DND-41 (cell line): ENCODE measurements at regions not wholly inside any gene's neighbourhood (a gene's known extent, or its start where the extent isn't known, plus 50 kb on each side); places are given as distances from the start of the nearest gene placed in this dataset.
"Not testable (repeated sequence)": the region's sequence is repeated elsewhere in the genome, so short reads cannot be mapped to it uniquely, and the experiment has no call there.

Experiments used
- ATAC-seq: fragments of 200-7000 bp; cut with Tn5 transposase; 3 replicates; pipeline ENCODE4 v1.9.1; 2021; ENCODE audit warnings: low read depth; ENCODE audit not compliant: insufficient read depth
- DNase-seq: peaks from one replicate; pipeline ENCODE4 v3.0.0-alpha.2; 2020
- H2AFZ ChIP-seq: 2 replicates; pipeline ENCODE4 v1.6.0; 2012; ENCODE audit warnings: low read depth, low read length
- H3K27ac ChIP-seq: 2 replicates; pipeline ENCODE4 v1.5.1; 2012; ENCODE audit warnings: low read length, inconsistent platforms
- H3K27me3 ChIP-seq: fragments of 200-600 bp; sonication (generic); 2 replicates; pipeline ENCODE4 v1.6.0; 2012; ENCODE audit warnings: low read length, mild to moderate bottlenecking, inconsistent platforms; ENCODE audit not compliant: insufficient read depth, poor library complexity
- H3K36me3 ChIP-seq: 2 replicates; pipeline ENCODE4 v1.5.1; 2012; ENCODE audit warnings: low read length, inconsistent platforms; ENCODE audit not compliant: insufficient read depth
- H3K4me1 ChIP-seq: 2 replicates; pipeline ENCODE4 v1.5.1; 2012; ENCODE audit warnings: mild to moderate bottlenecking, low read length; ENCODE audit not compliant: insufficient read depth
- H3K4me2 ChIP-seq: 2 replicates; pipeline ENCODE4 v1.6.0; 2012; ENCODE audit warnings: mild to moderate bottlenecking, moderate library complexity, low read length, inconsistent platforms; ENCODE audit not compliant: insufficient read depth
- H3K4me3 ChIP-seq, 2 experiments: fragments of 200-600 bp in 1 of 2; shearing (Covaris generic) in 1 of 2; 2 replicates each; pipeline ENCODE4 v1.5.1; 2012 to 2016; ENCODE audit warnings: inconsistent platforms in 2 of 2, low read length in 2 of 2, mild to moderate bottlenecking in 2 of 2, low read depth in 1 of 2, moderate library complexity in 1 of 2
- H3K79me2 ChIP-seq: 2 replicates; pipeline ENCODE4 v1.6.0; 2012; ENCODE audit warnings: low read length, inconsistent platforms; ENCODE audit not compliant: insufficient read depth
- H3K9ac ChIP-seq: 2 replicates; pipeline ENCODE4 v1.6.0; 2012; ENCODE audit warnings: low read depth, mild to moderate bottlenecking, inconsistent platforms, low read length, moderate library complexity
- H3K9me3 ChIP-seq: 2 replicates; pipeline ENCODE4 v1.5.1; 2012; ENCODE audit warnings: low read length, moderate library complexity, mild to moderate bottlenecking, inconsistent platforms; ENCODE audit not compliant: insufficient read depth, severe bottlenecking
- H4K20me1 ChIP-seq: 2 replicates; pipeline ENCODE4 v1.6.0; 2012; ENCODE audit warnings: low read length; ENCODE audit not compliant: insufficient read depth

- H3K27me3 ChIP-seq, ATAC-seq, H3K79me2 ChIP-seq, DNase-seq, H3K9ac ChIP-seq, H3K9me3 ChIP-seq, H2AFZ ChIP-seq, H3K4me3 ChIP-seq, H3K27ac ChIP-seq, H4K20me1 ChIP-seq, H3K4me2 ChIP-seq, H3K4me1 ChIP-seq, H3K36me3 ChIP-seq: not testable (repeated sequence)
Measured at GRCh38 chr2:87325911-87326294, 304.3 kb upstream of the PLGLB1 start.

GRCh38 chr2:87326754-87327153, 305.1 kb upstream of the PLGLB1 start:
- DNase-seq, H3K9ac ChIP-seq, H3K27ac ChIP-seq, H2AFZ ChIP-seq, H3K36me3 ChIP-seq, H3K4me3 ChIP-seq, H3K27me3 ChIP-seq, ATAC-seq, H3K9me3 ChIP-seq, H3K4me1 ChIP-seq, H3K4me2 ChIP-seq, H3K79me2 ChIP-seq, H4K20me1 ChIP-seq: not testable (repeated sequence)

- not testable (repeated sequence) for H3K27ac ChIP-seq, H2AFZ ChIP-seq, H3K4me1 ChIP-seq, H3K27me3 ChIP-seq, DNase-seq, H3K9me3 ChIP-seq, H4K20me1 ChIP-seq, ATAC-seq, H3K4me2 ChIP-seq, H3K79me2 ChIP-seq, H3K4me3 ChIP-seq, H3K36me3 ChIP-seq, H3K9ac ChIP-seq
Measured at GRCh38 chr2:87327648-87328371, 306.2 kb upstream of the PLGLB1 start.

- not testable (repeated sequence) for H3K9ac ChIP-seq
Measured at GRCh38 chr2:87329529-87329928, 307.9 kb upstream of the PLGLB1 start.

GRCh38 chr2:87330486-87330885, 308.8 kb upstream of the PLGLB1 start:
- not testable (repeated sequence) for DNase-seq, H3K27ac ChIP-seq, H3K9ac ChIP-seq, H3K4me1 ChIP-seq, H3K4me2 ChIP-seq, ATAC-seq, H3K79me2 ChIP-seq, H3K36me3 ChIP-seq, H3K4me3 ChIP-seq, H3K9me3 ChIP-seq, H4K20me1 ChIP-seq, H2AFZ ChIP-seq, H3K27me3 ChIP-seq

More at GRCh38 chr2:87329529-87329928, 307.9 kb upstream of the PLGLB1 start:
- not testable (repeated sequence) for H4K20me1 ChIP-seq, H3K79me2 ChIP-seq, H2AFZ ChIP-seq, H3K36me3 ChIP-seq, DNase-seq, H3K4me2 ChIP-seq, H3K27ac ChIP-seq, H3K27me3 ChIP-seq, ATAC-seq, H3K4me3 ChIP-seq, H3K4me1 ChIP-seq, H3K9me3 ChIP-seq

- H3K9ac ChIP-seq, H3K79me2 ChIP-seq, H3K4me1 ChIP-seq, H3K27me3 ChIP-seq, H2AFZ ChIP-seq, H3K9me3 ChIP-seq, ATAC-seq, H3K4me3 ChIP-seq, H3K36me3 ChIP-seq, H4K20me1 ChIP-seq, DNase-seq, H3K4me2 ChIP-seq, H3K27ac ChIP-seq: not testable (repeated sequence)
Measured at GRCh38 chr2:87331940-87332583, 310.4 kb upstream of the PLGLB1 start.

GRCh38 chr2:87334888-87335287, 313.2 kb upstream of the PLGLB1 start:
- H2AFZ ChIP-seq, H3K9me3 ChIP-seq, H3K79me2 ChIP-seq, H3K4me1 ChIP-seq, ATAC-seq, H3K27me3 ChIP-seq, H3K27ac ChIP-seq, H3K4me3 ChIP-seq, H3K9ac ChIP-seq, H3K4me2 ChIP-seq, H3K36me3 ChIP-seq, H4K20me1 ChIP-seq, DNase-seq: not testable (repeated sequence)

- H3K4me3 ChIP-seq, H2AFZ ChIP-seq, H3K4me2 ChIP-seq, H4K20me1 ChIP-seq, H3K27ac ChIP-seq, H3K9ac ChIP-seq, H3K27me3 ChIP-seq, H3K36me3 ChIP-seq, H3K9me3 ChIP-seq, H3K4me1 ChIP-seq, ATAC-seq, H3K79me2 ChIP-seq, DNase-seq: not testable (repeated sequence)
Measured at GRCh38 chr2:87338998-87339397, 317.4 kb upstream of the PLGLB1 start.
